Loucy (cell line): ENCODE measurements at regions not wholly inside any gene's neighbourhood (a gene's known extent, or its start where the extent isn't known, plus 50 kb on each side); places are given as distances from the start of the nearest gene placed in this dataset.

Source experiments
- H2AFZ ChIP-seq: fragments of 200-600 bp; sonication (generic); 2 replicates; pipeline ENCODE4 v1.6.0; 2016; ENCODE audit warnings: antibody characterized with exemption, mild to moderate bottlenecking, low read length, moderate library complexity
- H3F3A ChIP-seq: fragments of 200-600 bp; 2 replicates; pipeline ENCODE4 v1.6.0; 2016; ENCODE audit warnings: antibody characterized with exemption, low read depth, mild to moderate bottlenecking
- H3K27me3 ChIP-seq: fragments of 200-600 bp; sonication (generic); 2 replicates; pipeline ENCODE4 v1.6.1; 2014; ENCODE audit warnings: low read length, mild to moderate bottlenecking; ENCODE audit not compliant: insufficient read depth, poor library complexity, severe bottlenecking
- H3K36me3 ChIP-seq: fragments of 200-600 bp; sonication (generic); 2 replicates; pipeline ENCODE4 v1.6.1; 2016; ENCODE audit warnings: low read length; ENCODE audit not compliant: insufficient read depth
- H3K4me1 ChIP-seq: fragments of 200-600 bp; sonication (generic); 2 replicates; pipeline ENCODE4 v1.5.1; 2014; ENCODE audit warnings: low read length, mild to moderate bottlenecking; ENCODE audit not compliant: insufficient read depth, poor library complexity, severe bottlenecking
- H3K4me2 ChIP-seq: fragments of 200-600 bp; sonication (generic); 2 replicates; pipeline ENCODE4 v1.6.0; 2014; ENCODE audit warnings: antibody characterized with exemption, low read length, low read depth, mild to moderate bottlenecking; ENCODE audit not compliant: poor library complexity, severe bottlenecking
- H3K4me3 ChIP-seq: fragments of 200-600 bp; sonication (generic); 2 replicates; pipeline ENCODE4 v1.5.1; 2014; ENCODE audit warnings: low read length, mild to moderate bottlenecking, mixed read lengths; ENCODE audit not compliant: poor library complexity, severe bottlenecking
- H3K79me2 ChIP-seq: fragments of 200-600 bp; sonication (generic); 2 replicates; pipeline ENCODE4 v1.6.1; 2014; ENCODE audit warnings: low read length; ENCODE audit not compliant: insufficient read depth
- H3K9ac ChIP-seq: fragments of 200-600 bp; sonication (generic); 2 replicates; pipeline ENCODE4 v1.6.0; 2014; ENCODE audit warnings: mild to moderate bottlenecking, low read depth, low read length, moderate library complexity; ENCODE audit not compliant: poor library complexity, severe bottlenecking
- H3K9me2 ChIP-seq: fragments of 200-600 bp; sonication (generic); replicated peaks from 2 replicates; pipeline ENCODE4 v1.6.1; 2016; ENCODE audit warnings: low read depth, low read length, mixed read lengths
- H3K9me3 ChIP-seq: fragments of 200-600 bp; sonication (generic); 2 replicates; pipeline ENCODE4 v1.6.1; 2014; ENCODE audit warnings: mild to moderate bottlenecking, antibody characterized with exemption, low read length, low read depth; ENCODE audit not compliant: insufficient read depth
- H4K20me1 ChIP-seq: fragments of 200-600 bp; sonication (generic); 2 replicates; pipeline ENCODE4 v1.6.0; 2014; ENCODE audit warnings: antibody characterized with exemption, low read length, mild to moderate bottlenecking; ENCODE audit not compliant: insufficient read depth, poor library complexity, severe bottlenecking
- CTCF ChIP-seq: fragments of 200-600 bp; sonication (generic); conservative IDR thresholded peaks from 2 replicates; pipeline ENCODE4 v1.5.1; 2014; ENCODE audit warnings: mild to moderate bottlenecking, antibody characterized with exemption, low read length
- EZH2phosphoT487 ChIP-seq: fragments of 200-600 bp; IDR thresholded peaks from 2 replicates; pipeline ENCODE4 v1.6.1; 2018; ENCODE audit warnings: antibody characterized with exemption, mild to moderate bottlenecking, moderate library complexity, borderline replicate concordance

GRCh38 chr19:23823952-23824389, 65.3 kb upstream of the ZNF681 start:
- Histone ChIP-seq H3K9ac (no peak overlapping the region), H3K79me2 (no peaks in the 10 kb centered on the region), H3K4me2 (no peak overlapping the region), H2AFZ (no peak overlapping the region), H3K27me3 (no peaks in the 10 kb centered on the region), H3K9me2 (no peaks in the 10 kb centered on the region), H3K36me3 (no peaks in the 10 kb centered on the region), H3K4me1 (no peaks in the 10 kb centered on the region), H3K9me3 (peaks cover 34% of the 10 kb centered on the region; the same call in 1 of the 2 replicates), H4K20me1 (no peaks in the 10 kb centered on the region), H3F3A (no peaks in the 10 kb centered on the region), H3K4me3 (no peak overlapping the region)
- TF ChIP-seq EZH2phosphoT487, result no peak
- peak; percentile 71 for TF ChIP-seq CTCF

GRCh38 chr19:23822735-23823134, 64.0 kb upstream of the ZNF681 start:
- no peaks in the 10 kb centered on the region for H3F3A ChIP-seq
- no peak overlapping the region for H3K4me2 ChIP-seq
- TF ChIP-seq CTCF (no peak), EZH2phosphoT487 (no peak)
- H4K20me1 ChIP-seq, result no peaks in the 10 kb centered on the region
- no peak overlapping the region for H2AFZ ChIP-seq
- H3K4me3 ChIP-seq, result no peak overlapping the region
- H3K36me3 ChIP-seq, result no peaks in the 10 kb centered on the region
- no peaks in the 10 kb centered on the region for H3K9me2 ChIP-seq
- no peaks in the 10 kb centered on the region for H3K79me2 ChIP-seq
- H3K9me3 ChIP-seq, result peaks cover 34% of the 10 kb centered on the region; the same call in 1 of the 2 replicates
- no peaks in the 10 kb centered on the region for H3K4me1 ChIP-seq
- no peaks in the 10 kb centered on the region for H3K27me3 ChIP-seq
- H3K9ac ChIP-seq, result no peak overlapping the region

- TF ChIP-seq CTCF (peak; percentile 80), EZH2phosphoT487 (no peak)
- no peaks in the 10 kb centered on the region for H3K9me2 ChIP-seq
- H3K4me1 ChIP-seq, result no peaks in the 10 kb centered on the region
- no peaks in the 10 kb centered on the region for H3K27me3 ChIP-seq
- H3K36me3 ChIP-seq, result no peaks in the 10 kb centered on the region
- no peak overlapping the region for H3K4me3 ChIP-seq
- no peaks in the 10 kb centered on the region for H3F3A ChIP-seq
- no peak overlapping the region for H3K4me2 ChIP-seq
- no peak overlapping the region for H3K9ac ChIP-seq
- no peak overlapping the region for H2AFZ ChIP-seq
- H4K20me1 ChIP-seq, result no peaks in the 10 kb centered on the region
- H3K9me3 ChIP-seq, result peaks cover 16% of the 10 kb centered on the region; the same call in 1 of the 2 replicates
- no peaks in the 10 kb centered on the region for H3K79me2 ChIP-seq
Observed at GRCh38 chr19:23817519-23817918, 58.8 kb upstream of the ZNF681 start.
